ENCODE measurements at regions not wholly inside any gene's neighbourhood (a gene's known extent, or its start where the extent isn't known, plus 50 kb on each side); places are given as distances from the start of the nearest gene placed in this dataset.

DNA sequence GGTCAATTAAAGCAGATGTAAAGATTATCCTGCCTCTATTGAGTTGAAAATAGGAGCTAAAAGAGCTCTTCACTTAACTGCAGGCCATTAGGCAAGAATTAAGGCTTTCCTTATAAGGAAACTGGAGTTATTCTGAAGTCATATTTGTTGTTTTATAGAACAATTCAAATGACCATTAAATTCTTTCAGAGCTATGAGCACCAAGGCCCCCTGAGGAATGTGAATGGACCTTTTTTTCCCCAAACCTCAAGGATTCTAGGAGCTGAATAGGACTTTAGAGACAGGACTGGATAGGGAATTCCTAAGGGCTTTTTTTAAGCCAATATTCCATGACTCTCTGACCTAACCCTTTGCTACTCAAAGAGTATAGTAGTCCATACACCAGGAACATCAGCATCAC is 565.7 kb upstream of the BTBD3 start:
- TF ChIP-seq ZNF114 (CRISPR knock-in tag; IDR thresholded peaks at IDR 0.05) (no peak), ZNF331 (CRISPR knock-in tag; IDR thresholded peaks at IDR 0.05; ENCODE audit: low read depth) (no peak), EZH2 (IDR thresholded peaks at IDR 0.05; ENCODE audit: low read depth, unreplicated experiment) (no peak), POLR2AphosphoS5 (IDR thresholded peaks at IDR 0.05; ENCODE audit: low read depth) (no peak), JUNB (IDR thresholded peaks at IDR 0.05; ENCODE audit: unreplicated experiment) (no peak), CREB1 (CRISPR knock-in tag; IDR thresholded peaks at IDR 0.05; ENCODE audit: low read depth) (no peak), EZH2phosphoT487 (IDR thresholded peaks at IDR 0.05; ENCODE audit: unreplicated experiment) (no peak), NANOG (IDR thresholded peaks at IDR 0.05; ENCODE audit: borderline replicate concordance) (no peak)
- TF ChIP-seq, protein P1, sequence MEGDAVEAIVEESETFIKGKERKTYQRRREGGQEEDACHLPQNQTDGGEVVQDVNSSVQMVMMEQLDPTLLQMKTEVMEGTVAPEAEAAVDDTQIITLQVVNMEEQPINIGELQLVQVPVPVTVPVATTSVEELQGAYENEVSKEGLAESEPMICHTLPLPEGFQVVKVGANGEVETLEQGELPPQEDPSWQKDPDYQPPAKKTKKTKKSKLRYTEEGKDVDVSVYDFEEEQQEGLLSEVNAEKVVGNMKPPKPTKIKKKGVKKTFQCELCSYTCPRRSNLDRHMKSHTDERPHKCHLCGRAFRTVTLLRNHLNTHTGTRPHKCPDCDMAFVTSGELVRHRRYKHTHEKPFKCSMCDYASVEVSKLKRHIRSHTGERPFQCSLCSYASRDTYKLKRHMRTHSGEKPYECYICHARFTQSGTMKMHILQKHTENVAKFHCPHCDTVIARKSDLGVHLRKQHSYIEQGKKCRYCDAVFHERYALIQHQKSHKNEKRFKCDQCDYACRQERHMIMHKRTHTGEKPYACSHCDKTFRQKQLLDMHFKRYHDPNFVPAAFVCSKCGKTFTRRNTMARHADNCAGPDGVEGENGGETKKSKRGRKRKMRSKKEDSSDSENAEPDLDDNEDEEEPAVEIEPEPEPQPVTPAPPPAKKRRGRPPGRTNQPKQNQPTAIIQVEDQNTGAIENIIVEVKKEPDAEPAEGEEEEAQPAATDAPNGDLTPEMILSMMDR (conservative IDR thresholded peaks at IDR 0.05; ENCODE audit: low read depth in 2 of 2): no peak
- TF ChIP-seq, protein P2, sequence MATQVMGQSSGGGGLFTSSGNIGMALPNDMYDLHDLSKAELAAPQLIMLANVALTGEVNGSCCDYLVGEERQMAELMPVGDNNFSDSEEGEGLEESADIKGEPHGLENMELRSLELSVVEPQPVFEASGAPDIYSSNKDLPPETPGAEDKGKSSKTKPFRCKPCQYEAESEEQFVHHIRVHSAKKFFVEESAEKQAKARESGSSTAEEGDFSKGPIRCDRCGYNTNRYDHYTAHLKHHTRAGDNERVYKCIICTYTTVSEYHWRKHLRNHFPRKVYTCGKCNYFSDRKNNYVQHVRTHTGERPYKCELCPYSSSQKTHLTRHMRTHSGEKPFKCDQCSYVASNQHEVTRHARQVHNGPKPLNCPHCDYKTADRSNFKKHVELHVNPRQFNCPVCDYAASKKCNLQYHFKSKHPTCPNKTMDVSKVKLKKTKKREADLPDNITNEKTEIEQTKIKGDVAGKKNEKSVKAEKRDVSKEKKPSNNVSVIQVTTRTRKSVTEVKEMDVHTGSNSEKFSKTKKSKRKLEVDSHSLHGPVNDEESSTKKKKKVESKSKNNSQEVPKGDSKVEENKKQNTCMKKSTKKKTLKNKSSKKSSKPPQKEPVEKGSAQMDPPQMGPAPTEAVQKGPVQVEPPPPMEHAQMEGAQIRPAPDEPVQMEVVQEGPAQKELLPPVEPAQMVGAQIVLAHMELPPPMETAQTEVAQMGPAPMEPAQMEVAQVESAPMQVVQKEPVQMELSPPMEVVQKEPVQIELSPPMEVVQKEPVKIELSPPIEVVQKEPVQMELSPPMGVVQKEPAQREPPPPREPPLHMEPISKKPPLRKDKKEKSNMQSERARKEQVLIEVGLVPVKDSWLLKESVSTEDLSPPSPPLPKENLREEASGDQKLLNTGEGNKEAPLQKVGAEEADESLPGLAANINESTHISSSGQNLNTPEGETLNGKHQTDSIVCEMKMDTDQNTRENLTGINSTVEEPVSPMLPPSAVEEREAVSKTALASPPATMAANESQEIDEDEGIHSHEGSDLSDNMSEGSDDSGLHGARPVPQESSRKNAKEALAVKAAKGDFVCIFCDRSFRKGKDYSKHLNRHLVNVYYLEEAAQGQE (IDR thresholded peaks at IDR 0.05; ENCODE audit: unreplicated experiment): no peak
- TF ChIP-seq, protein P3, sequence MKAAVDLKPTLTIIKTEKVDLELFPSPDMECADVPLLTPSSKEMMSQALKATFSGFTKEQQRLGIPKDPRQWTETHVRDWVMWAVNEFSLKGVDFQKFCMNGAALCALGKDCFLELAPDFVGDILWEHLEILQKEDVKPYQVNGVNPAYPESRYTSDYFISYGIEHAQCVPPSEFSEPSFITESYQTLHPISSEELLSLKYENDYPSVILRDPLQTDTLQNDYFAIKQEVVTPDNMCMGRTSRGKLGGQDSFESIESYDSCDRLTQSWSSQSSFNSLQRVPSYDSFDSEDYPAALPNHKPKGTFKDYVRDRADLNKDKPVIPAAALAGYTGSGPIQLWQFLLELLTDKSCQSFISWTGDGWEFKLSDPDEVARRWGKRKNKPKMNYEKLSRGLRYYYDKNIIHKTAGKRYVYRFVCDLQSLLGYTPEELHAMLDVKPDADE (IDR thresholded peaks at IDR 0.05): no peak

Data from GM23338 (cell line).